ENCODE measurements at regions not wholly inside any gene's neighbourhood (a gene's known extent, or its start where the extent isn't known, plus 50 kb on each side); places are given as distances from the start of the nearest gene placed in this dataset.

DNA sequence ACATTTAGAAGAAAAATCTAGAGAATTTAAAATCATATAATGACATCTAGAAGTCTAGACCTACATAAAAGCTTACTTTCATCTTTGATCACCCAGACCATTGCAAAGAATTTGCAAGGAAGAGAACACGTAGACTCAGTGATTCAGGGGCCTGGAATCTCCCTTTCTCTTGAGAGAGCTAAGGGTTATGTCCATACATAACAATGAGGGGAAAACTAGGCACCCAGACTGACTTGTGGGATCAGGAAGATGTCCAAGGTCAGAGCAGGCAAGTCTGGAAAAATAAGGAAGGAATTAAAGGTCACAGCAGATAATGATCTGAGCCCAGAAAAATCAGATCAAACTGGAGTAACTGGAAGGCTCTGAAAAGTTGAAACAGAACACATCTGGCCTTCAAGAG is 198.4 kb upstream of the SFRP2 start:
- H3K27me3 ChIP-seq (ENCODE audit: control insufficient read depth in 1 of 2, insufficient read depth in 2 of 2, low read length in 2 of 2), result no peaks in the 10 kb centered on the region
- H3K9ac ChIP-seq (ENCODE audit: low read length in 2 of 2), result no peak overlapping the region
- no peak overlapping the region for H3K27ac ChIP-seq (ENCODE audit: low read length)
- no peaks in the 10 kb centered on the region for H3K36me3 ChIP-seq (ENCODE audit: control insufficient read depth in 2 of 2, insufficient read depth in 2 of 2, low read length in 2 of 2)
- H3K9me3 ChIP-seq (ENCODE audit: control insufficient read depth in 2 of 2, low read length in 2 of 2), result peaks cover 0 to 2% of the 10 kb centered on the region in 2 donors
- H3K4me1 ChIP-seq (ENCODE audit: control insufficient read depth, insufficient read depth, low read length), result no peaks in the 10 kb centered on the region
- no peak overlapping the region for H3K4me3 ChIP-seq (ENCODE audit: low read length in 2 of 2)

DNA sequence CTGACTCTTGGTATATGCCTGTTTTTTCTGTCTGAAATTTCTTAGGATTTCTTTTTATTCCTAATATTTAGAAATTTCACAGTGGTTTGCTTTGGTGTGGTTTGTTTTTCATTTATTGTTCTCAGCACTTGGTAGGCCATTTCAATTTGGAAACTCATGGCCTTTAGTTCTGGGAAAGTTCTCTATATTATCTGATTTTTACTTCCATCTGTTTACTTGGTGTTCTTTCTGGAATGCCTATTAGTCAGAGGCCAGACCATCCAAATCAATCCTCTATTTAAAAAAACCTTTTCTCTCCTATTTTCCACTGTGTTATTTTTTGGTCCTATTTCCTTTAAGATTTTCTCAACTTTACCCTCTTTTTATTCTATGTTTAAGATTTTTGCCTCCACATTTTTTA is 188.1 kb upstream of the SFRP2 start:
- Histone ChIP-seq H3K36me3 (ENCODE audit: control insufficient read depth in 2 of 2, insufficient read depth in 2 of 2, low read length in 2 of 2) (no peaks in the 10 kb centered on the region), H3K9me3 (ENCODE audit: control insufficient read depth in 2 of 2, low read length in 2 of 2) (no peaks in the 10 kb centered on the region), H3K27me3 (ENCODE audit: control insufficient read depth in 1 of 2, insufficient read depth in 2 of 2, low read length in 2 of 2) (no peaks in the 10 kb centered on the region), H3K27ac (ENCODE audit: low read length) (no peak overlapping the region), H3K9ac (ENCODE audit: low read length in 2 of 2) (no peak overlapping the region), H3K4me3 (ENCODE audit: low read length in 2 of 2) (no peak overlapping the region), H3K4me1 (ENCODE audit: control insufficient read depth, insufficient read depth, low read length) (no peaks in the 10 kb centered on the region)

DNA sequence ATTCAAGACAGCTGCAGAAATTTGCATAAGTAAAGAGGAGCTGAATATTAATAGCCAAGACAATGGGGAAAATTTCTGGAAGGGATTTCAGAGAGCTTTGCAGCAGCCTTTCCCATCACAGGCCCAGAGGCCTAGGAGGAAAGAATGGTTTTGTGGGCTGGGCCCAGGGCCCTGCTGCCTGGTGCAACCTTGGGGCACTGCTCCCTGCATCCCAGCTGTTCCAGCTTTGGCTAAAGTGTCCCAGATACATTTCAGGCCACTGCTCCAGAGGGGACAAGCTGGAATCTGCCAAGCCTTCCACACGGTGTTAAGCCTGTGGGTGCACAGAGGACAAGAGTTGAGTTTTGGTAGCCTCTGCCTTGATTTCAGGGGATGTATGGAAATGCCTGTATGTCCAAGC is 185.6 kb upstream of the SFRP2 start:
- H3K9ac ChIP-seq (ENCODE audit: low read length in 2 of 2), result no peak overlapping the region
- H3K27ac ChIP-seq (ENCODE audit: low read length), result no peak overlapping the region
- no peaks in the 10 kb centered on the region for H3K27me3 ChIP-seq (ENCODE audit: control insufficient read depth in 1 of 2, insufficient read depth in 2 of 2, low read length in 2 of 2)
- no peaks in the 10 kb centered on the region for H3K4me1 ChIP-seq (ENCODE audit: control insufficient read depth, insufficient read depth, low read length)
- H3K9me3 ChIP-seq (ENCODE audit: control insufficient read depth in 2 of 2, low read length in 2 of 2), result no peaks in the 10 kb centered on the region
- H3K4me3 ChIP-seq (ENCODE audit: low read length in 2 of 2), result no peak overlapping the region
- no peaks in the 10 kb centered on the region for H3K36me3 ChIP-seq (ENCODE audit: control insufficient read depth in 2 of 2, insufficient read depth in 2 of 2, low read length in 2 of 2)

DNA sequence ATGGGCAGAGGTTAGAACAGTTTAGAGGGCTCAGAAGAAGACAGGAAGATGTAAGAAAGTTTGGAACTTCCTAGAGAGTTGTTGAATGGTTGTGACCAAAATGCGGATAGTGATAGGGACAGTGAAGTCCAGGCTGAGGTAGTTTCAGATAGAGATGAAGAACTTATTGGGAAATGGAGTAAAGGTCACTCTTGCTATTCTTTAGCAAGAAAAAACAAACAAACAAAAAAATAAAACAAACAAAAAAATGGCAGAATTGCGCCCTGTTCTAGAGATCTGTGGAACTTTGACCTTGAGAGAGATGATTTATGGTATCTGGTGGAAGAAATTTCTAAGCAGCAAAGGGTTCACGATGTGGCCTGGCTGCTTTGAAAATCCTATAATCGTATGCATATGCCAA is 185.1 kb upstream of the SFRP2 start:
- H3K4me1 ChIP-seq (ENCODE audit: control insufficient read depth, insufficient read depth, low read length), result no peaks in the 10 kb centered on the region
- H3K27ac ChIP-seq (ENCODE audit: low read length), result no peak overlapping the region
- H3K27me3 ChIP-seq (ENCODE audit: control insufficient read depth in 1 of 2, insufficient read depth in 2 of 2, low read length in 2 of 2), result no peaks in the 10 kb centered on the region
- H3K9me3 ChIP-seq (ENCODE audit: control insufficient read depth in 2 of 2, low read length in 2 of 2), result no peaks in the 10 kb centered on the region
- no peak overlapping the region for H3K9ac ChIP-seq (ENCODE audit: low read length in 2 of 2)
- no peaks in the 10 kb centered on the region for H3K36me3 ChIP-seq (ENCODE audit: control insufficient read depth in 2 of 2, insufficient read depth in 2 of 2, low read length in 2 of 2)
- no peak overlapping the region for H3K4me3 ChIP-seq (ENCODE audit: low read length in 2 of 2)

GRCh38 chr4:153971899-153972298 is 183.0 kb upstream of the SFRP2 start:
- H3K9me3 ChIP-seq (ENCODE audit: control insufficient read depth in 2 of 2, low read length in 2 of 2), result no peaks in the 10 kb centered on the region

DNA sequence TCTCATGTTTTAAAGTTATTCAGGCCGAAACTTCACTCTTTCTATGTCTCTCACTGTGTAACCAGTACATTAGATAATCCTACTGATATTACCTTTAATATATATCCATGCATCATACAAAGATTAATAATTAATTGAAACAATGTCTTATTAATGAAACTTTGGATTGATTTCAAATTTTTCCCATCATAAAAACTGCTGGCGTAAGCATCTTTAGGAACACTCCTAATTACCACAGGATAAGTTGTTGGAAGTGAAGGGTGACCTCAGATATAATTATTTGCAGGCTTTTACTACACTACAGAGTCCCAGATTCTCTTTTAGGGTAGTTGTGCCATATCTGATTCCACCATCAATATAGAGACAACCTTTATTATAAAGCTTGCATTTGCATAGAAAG is 181.3 kb upstream of the SFRP2 start:
- Histone ChIP-seq H3K9ac (ENCODE audit: low read length in 2 of 2) (no peak overlapping the region), H3K27me3 (ENCODE audit: control insufficient read depth in 1 of 2, insufficient read depth in 2 of 2, low read length in 2 of 2) (no peaks in the 10 kb centered on the region), H3K4me3 (ENCODE audit: low read length in 2 of 2) (no peak overlapping the region), H3K27ac (ENCODE audit: low read length) (no peak overlapping the region), H3K4me1 (ENCODE audit: control insufficient read depth, insufficient read depth, low read length) (no peaks in the 10 kb centered on the region), H3K9me3 (ENCODE audit: control insufficient read depth in 2 of 2, low read length in 2 of 2) (no peaks in the 10 kb centered on the region), H3K36me3 (ENCODE audit: control insufficient read depth in 2 of 2, insufficient read depth in 2 of 2, low read length in 2 of 2) (no peaks in the 10 kb centered on the region)

More at GRCh38 chr4:153971899-153972298, 183.0 kb upstream of the SFRP2 start:
- Histone ChIP-seq H3K27me3 (ENCODE audit: control insufficient read depth in 1 of 2, insufficient read depth in 2 of 2, low read length in 2 of 2) (no peaks in the 10 kb centered on the region), H3K27ac (ENCODE audit: low read length) (no peak overlapping the region), H3K4me3 (ENCODE audit: low read length in 2 of 2) (no peak overlapping the region), H3K36me3 (ENCODE audit: control insufficient read depth in 2 of 2, insufficient read depth in 2 of 2, low read length in 2 of 2) (no peaks in the 10 kb centered on the region), H3K9ac (ENCODE audit: low read length in 2 of 2) (no peak overlapping the region), H3K4me1 (ENCODE audit: control insufficient read depth, insufficient read depth, low read length) (no peaks in the 10 kb centered on the region)

DNA sequence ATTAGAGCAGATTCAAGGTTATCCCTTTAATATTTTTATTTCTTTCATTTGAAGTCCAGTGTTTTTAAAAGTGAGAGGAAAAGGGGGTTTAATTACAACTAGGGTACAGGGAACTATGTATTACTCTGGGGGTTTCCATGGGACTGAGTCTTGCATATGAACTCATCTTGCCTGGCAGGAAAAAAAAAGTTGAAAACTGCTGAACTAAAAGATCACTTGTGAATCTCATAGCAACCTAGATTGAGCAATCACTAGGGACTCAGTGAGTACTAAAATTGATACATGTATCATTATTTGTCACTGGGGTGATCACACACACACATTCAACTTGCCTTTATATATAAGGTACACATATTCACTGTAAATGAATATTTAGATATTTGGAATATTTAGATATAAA is 180.7 kb upstream of the SFRP2 start:
- no peak overlapping the region for H3K9ac ChIP-seq (ENCODE audit: low read length in 2 of 2)
- no peak overlapping the region for H3K4me3 ChIP-seq (ENCODE audit: low read length in 2 of 2)

GRCh38 chr4:153966641-153967040 is 177.8 kb upstream of the SFRP2 start:
- no peak overlapping the region for H3K27ac ChIP-seq (ENCODE audit: low read length)
- H3K36me3 ChIP-seq (ENCODE audit: control insufficient read depth in 2 of 2, insufficient read depth in 2 of 2, low read length in 2 of 2), result no peaks in the 10 kb centered on the region
- no peaks in the 10 kb centered on the region for H3K9me3 ChIP-seq (ENCODE audit: control insufficient read depth in 2 of 2, low read length in 2 of 2)
- no peaks in the 10 kb centered on the region for H3K4me1 ChIP-seq (ENCODE audit: control insufficient read depth, insufficient read depth, low read length)
- H3K4me3 ChIP-seq (ENCODE audit: low read length in 2 of 2), result no peak overlapping the region
- H3K27me3 ChIP-seq (ENCODE audit: control insufficient read depth in 1 of 2, insufficient read depth in 2 of 2, low read length in 2 of 2), result no peaks in the 10 kb centered on the region
- no peak overlapping the region for H3K9ac ChIP-seq (ENCODE audit: low read length in 2 of 2)

More for the DNA sequence above, 180.7 kb upstream of the SFRP2 start:
- H3K36me3 ChIP-seq (ENCODE audit: control insufficient read depth in 2 of 2, insufficient read depth in 2 of 2, low read length in 2 of 2), result no peaks in the 10 kb centered on the region
- no peak overlapping the region for H3K27ac ChIP-seq (ENCODE audit: low read length)
- no peaks in the 10 kb centered on the region for H3K9me3 ChIP-seq (ENCODE audit: control insufficient read depth in 2 of 2, low read length in 2 of 2)
- no peaks in the 10 kb centered on the region for H3K4me1 ChIP-seq (ENCODE audit: control insufficient read depth, insufficient read depth, low read length)
- H3K27me3 ChIP-seq (ENCODE audit: control insufficient read depth in 1 of 2, insufficient read depth in 2 of 2, low read length in 2 of 2), result no peaks in the 10 kb centered on the region

DNA sequence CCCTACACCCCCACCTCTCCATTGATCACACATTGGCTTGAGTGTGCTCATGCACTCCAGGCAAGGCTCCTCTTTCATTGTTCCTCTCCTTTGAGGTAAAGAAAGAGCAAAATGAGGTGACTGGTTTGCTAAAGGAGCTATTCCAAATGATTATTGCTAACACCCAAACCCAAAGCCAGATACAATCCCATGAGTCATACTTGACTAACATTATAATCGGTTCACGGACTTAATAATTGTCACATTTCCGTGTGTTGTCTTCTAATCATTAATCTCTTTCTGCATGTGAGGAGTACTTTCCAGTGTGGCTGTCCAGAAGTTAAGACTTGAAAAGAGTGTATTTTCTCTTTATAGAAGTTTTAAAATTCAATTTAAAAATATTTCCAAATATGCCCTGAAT is 174.3 kb upstream of the SFRP2 start:
- Histone ChIP-seq H3K4me1 (ENCODE audit: control insufficient read depth, insufficient read depth, low read length) (no peaks in the 10 kb centered on the region), H3K9me3 (ENCODE audit: control insufficient read depth in 2 of 2, low read length in 2 of 2) (no peaks in the 10 kb centered on the region)

GRCh38 chr4:153962311-153963039 is 173.6 kb upstream of the SFRP2 start:
- Histone ChIP-seq H3K4me3 (ENCODE audit: low read length in 2 of 2) (no peak overlapping the region), H3K36me3 (ENCODE audit: control insufficient read depth in 2 of 2, insufficient read depth in 2 of 2, low read length in 2 of 2) (no peaks in the 10 kb centered on the region), H3K27me3 (ENCODE audit: control insufficient read depth in 1 of 2, insufficient read depth in 2 of 2, low read length in 2 of 2) (no peaks in the 10 kb centered on the region), H3K27ac (ENCODE audit: low read length) (no peak overlapping the region), H3K4me1 (ENCODE audit: control insufficient read depth, insufficient read depth, low read length) (no peaks in the 10 kb centered on the region), H3K9me3 (ENCODE audit: control insufficient read depth in 2 of 2, low read length in 2 of 2) (no peaks in the 10 kb centered on the region), H3K9ac (ENCODE audit: low read length in 2 of 2) (no peak overlapping the region)

More for the DNA sequence above, 174.3 kb upstream of the SFRP2 start:
- H3K9ac ChIP-seq (ENCODE audit: low read length in 2 of 2), result no peak overlapping the region
- H3K27me3 ChIP-seq (ENCODE audit: control insufficient read depth in 1 of 2, insufficient read depth in 2 of 2, low read length in 2 of 2), result no peaks in the 10 kb centered on the region
- H3K27ac ChIP-seq (ENCODE audit: low read length), result no peak overlapping the region
- no peak overlapping the region for H3K4me3 ChIP-seq (ENCODE audit: low read length in 2 of 2)
- H3K36me3 ChIP-seq (ENCODE audit: control insufficient read depth in 2 of 2, insufficient read depth in 2 of 2, low read length in 2 of 2), result no peaks in the 10 kb centered on the region

DNA sequence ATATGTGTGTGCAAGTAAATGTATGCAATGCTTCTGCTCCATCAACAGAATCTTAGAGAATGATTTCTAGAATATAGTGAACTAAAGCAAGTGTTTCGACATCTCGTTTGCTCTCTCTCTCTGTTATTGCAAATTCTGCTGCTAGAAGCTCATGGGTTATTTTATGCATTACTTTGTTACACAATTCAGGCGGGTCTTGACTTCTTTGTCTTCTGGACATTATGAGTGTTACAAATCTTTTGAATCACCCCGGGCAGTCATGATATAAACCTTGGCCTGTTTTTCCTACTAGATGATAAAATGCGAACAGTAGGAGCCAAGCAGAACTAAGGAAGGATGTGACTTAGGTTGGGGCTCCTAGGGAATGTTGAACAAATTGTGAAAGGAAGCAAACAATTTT is 166.4 kb upstream of the SFRP2 start:
- H3K27me3 ChIP-seq (ENCODE audit: control insufficient read depth in 1 of 2, insufficient read depth in 2 of 2, low read length in 2 of 2), result no peaks in the 10 kb centered on the region
- no peak overlapping the region for H3K4me3 ChIP-seq (ENCODE audit: low read length in 2 of 2)
- H3K27ac ChIP-seq (ENCODE audit: low read length), result no peak overlapping the region
- no peaks in the 10 kb centered on the region for H3K9me3 ChIP-seq (ENCODE audit: control insufficient read depth in 2 of 2, low read length in 2 of 2)
- H3K4me1 ChIP-seq (ENCODE audit: control insufficient read depth, insufficient read depth, low read length), result no peaks in the 10 kb centered on the region
- H3K9ac ChIP-seq (ENCODE audit: low read length in 2 of 2), result no peak overlapping the region
- H3K36me3 ChIP-seq (ENCODE audit: control insufficient read depth in 2 of 2, insufficient read depth in 2 of 2, low read length in 2 of 2), result no peaks in the 10 kb centered on the region
